Epithelial cell of prostate (primary cell): ENCODE measurements at regions not wholly inside any gene's neighbourhood (a gene's known extent, or its start where the extent isn't known, plus 50 kb on each side); places are given as distances from the start of the nearest gene placed in this dataset.

Experiments
- DNase-seq: peaks from one replicate; pipeline ENCODE4 v3.0.0-alpha.2; 2011; ENCODE audit warnings: low read depth, low spot score
- H3K27ac ChIP-seq: fragments of 450-650 bp; 2 replicates; pipeline ENCODE4 v1.5.1; 2017; ENCODE audit warnings: mild to moderate bottlenecking

- DNase-seq = no peak
- H3K27ac ChIP-seq = peak overlapping the region; percentile 92
Observed at GRCh38 chr2:212915121-212915782, 236.2 kb downstream of the IKZF2 start.

GRCh38 chr2:212914392-212914791, 237.0 kb downstream of the IKZF2 start:
- DNase-seq = no peak
- H3K27ac ChIP-seq = peak overlapping the region; percentile 92

GRCh38 chr2:212913640-212914306, 237.6 kb downstream of the IKZF2 start:
- peak overlapping the region; percentile 92 for H3K27ac ChIP-seq
- DNase-seq = no peak

GRCh38 chr2:212912445-212913103, 238.8 kb downstream of the IKZF2 start:
- DNase-seq = peak; percentile 79
- peak overlapping the region; percentile 92 for H3K27ac ChIP-seq

- peak overlapping the region; percentile 92 for H3K27ac ChIP-seq
Observed at GRCh38 chr2:212911011-212911410, 240.4 kb downstream of the IKZF2 start.

GRCh38 chr2:212908682-212909435, 242.6 kb downstream of the IKZF2 start:
- no peak for DNase-seq
- H3K27ac ChIP-seq = no peak overlapping the region

More at GRCh38 chr2:212911011-212911410, 240.4 kb downstream of the IKZF2 start:
- no peak for DNase-seq

GRCh38 chr2:212908031-212908430, 243.4 kb downstream of the IKZF2 start:
- no peak for DNase-seq

GRCh38 chr2:212906620-212907019, 244.8 kb downstream of the IKZF2 start:
- DNase-seq = no peak
- peak overlapping the region; percentile 97 for H3K27ac ChIP-seq

More at GRCh38 chr2:212908031-212908430, 243.4 kb downstream of the IKZF2 start:
- H3K27ac ChIP-seq = peak overlapping the region; percentile 97

- peak; percentile 98 for DNase-seq
Observed at GRCh38 chr2:212905640-212906201, 245.7 kb downstream of the IKZF2 start.

GRCh38 chr2:212904646-212905045, 246.8 kb downstream of the IKZF2 start:
- H3K27ac ChIP-seq = peak overlapping the region; percentile 97
- DNase-seq = no peak

More at GRCh38 chr2:212905640-212906201, 245.7 kb downstream of the IKZF2 start:
- H3K27ac ChIP-seq = peak overlapping the region; percentile 97

- H3K27ac ChIP-seq = peak overlapping the region; percentile 97
Observed at GRCh38 chr2:212903413-212903812, 248.0 kb downstream of the IKZF2 start.

GRCh38 chr2:212902421-212902820, 249.0 kb downstream of the IKZF2 start:
- no peak for DNase-seq
- H3K27ac ChIP-seq = peak overlapping the region; percentile 97

More at GRCh38 chr2:212903413-212903812, 248.0 kb downstream of the IKZF2 start:
- peak; percentile 73 for DNase-seq

- H3K27ac ChIP-seq = peak overlapping the region; percentile 97
- no peak for DNase-seq
Observed at GRCh38 chr2:212901604-212902275, 249.7 kb downstream of the IKZF2 start.

- H3K27ac ChIP-seq = peak overlapping the region; percentile 97
- no peak for DNase-seq
Observed at GRCh38 chr2:212900715-212901114, 250.7 kb downstream of the IKZF2 start.

- no peak overlapping the region for H3K27ac ChIP-seq
- no peak for DNase-seq
Observed at GRCh38 chr2:212898011-212898410, 253.4 kb downstream of the IKZF2 start.

GRCh38 chr2:212897296-212897695, 254.1 kb downstream of the IKZF2 start:
- no peak for DNase-seq
- H3K27ac ChIP-seq = no peak overlapping the region

- DNase-seq = no peak
- no peak overlapping the region for H3K27ac ChIP-seq
Observed at GRCh38 chr2:212894026-212894425, 257.4 kb downstream of the IKZF2 start.

GRCh38 chr2:212893216-212893615, 258.2 kb downstream of the IKZF2 start:
- no peak overlapping the region for H3K27ac ChIP-seq
- DNase-seq = no peak

GRCh38 chr2:212892193-212892592, 259.2 kb downstream of the IKZF2 start:
- no peak overlapping the region for H3K27ac ChIP-seq
- DNase-seq = no peak
